Spleen (tissue), 11 donors: ENCODE measurements at regions not wholly inside any gene's neighbourhood (a gene's known extent, or its start where the extent isn't known, plus 50 kb on each side); places are given as distances from the start of the nearest gene placed in this dataset.

Source experiments
- DNase-seq: peaks from one replicate; pipeline ENCODE4 v3.0.0-alpha.2; 2020
- H3K27ac ChIP-seq, 8 donors: fragments of 200-600 bp; sonication (generic) in 7 of 8; 1 replicate in 4 of 8; 2 replicates in 4 of 8; pipeline versions ENCODE4 v1.5.0 to v1.8.0; 2016 to 2021; ENCODE audit warnings: inconsistent platforms in 4 of 8, mild to moderate bottlenecking in 4 of 8, moderate library complexity in 1 of 8
- H3K27me3 ChIP-seq, 7 donors: fragments of 200-600 bp; sonication (generic) in 6 of 7; replicated peaks in 1 of 7; 1 replicate in 4 of 7; 2 replicates in 3 of 7; pipeline versions ENCODE4 v1.5.0 to v1.8.0; 2016 to 2021; ENCODE audit warnings: inconsistent platforms in 3 of 7, mild to moderate bottlenecking in 1 of 7
- H3K36me3 ChIP-seq, 6 donors: fragments of 200-600 bp; sonication (generic) in 5 of 6; 1 replicate in 4 of 6; 2 replicates in 2 of 6; pipeline versions ENCODE4 v1.5.0 to v1.8.0; 2016 to 2021; ENCODE audit warnings: inconsistent platforms in 2 of 6
- H3K4me1 ChIP-seq, 6 donors: fragments of 200-600 bp; sonication (generic) in 5 of 6; 1 replicate in 3 of 6; 2 replicates in 3 of 6; pipeline versions ENCODE4 v1.5.0 to v1.8.0; 2016 to 2021; ENCODE audit warnings: inconsistent platforms in 3 of 6
- H3K4me3 ChIP-seq, 8 donors: fragments of 200-600 bp; sonication (generic) in 7 of 8; 1 replicate in 4 of 8; 2 replicates in 4 of 8; pipeline versions ENCODE4 v1.5.0 to v1.8.0; 2016 to 2021; ENCODE audit warnings: inconsistent platforms in 4 of 8, mild to moderate bottlenecking in 4 of 8, moderate library complexity in 2 of 8
- H3K9me3 ChIP-seq, 8 donors: fragments of 200-600 bp; sonication (generic) in 7 of 8; 1 replicate in 4 of 8; 2 replicates in 4 of 8; pipeline versions ENCODE4 v1.5.0 to v1.8.0; 2016 to 2021; ENCODE audit warnings: inconsistent platforms in 4 of 8
- CTCF ChIP-seq, 11 experiments: fragments of 200-600 bp in 7 of 11; fragments of 450-650 bp in 4 of 11; sonication (generic) in 4 of 11; IDR thresholded peaks in 8 of 11; conservative IDR thresholded peaks in 3 of 11; 1 replicate in 7 of 11; 2 replicates in 4 of 11; pipeline versions ENCODE4 v1.4.0 to v1.8.0; 2016 to 2021; ENCODE audit warnings: antibody characterized with exemption in 11 of 11, inconsistent platforms in 4 of 11, mild to moderate bottlenecking in 1 of 11
- POLR2A ChIP-seq, 3 donors: fragments of 450-650 bp; IDR thresholded peaks; one replicate each; pipeline ENCODE4 v1.5.1; 2017; ENCODE audit warnings: antibody characterized with exemption in 3 of 3, mild to moderate bottlenecking in 1 of 3
- POLR2AphosphoS5 ChIP-seq, 3 donors: sonication (generic); formaldehyde crosslinking; IDR thresholded peaks; one replicate each; pipeline ENCODE4 v1.5.1; 2017; ENCODE audit warnings: antibody characterized with exemption in 3 of 3
- WGBS, 5 donors: extraction: QIAGEN DNeasy Blood & Tissue Kit in 3 of 5; methylation state at CpG; one replicate each; pipeline versions ENCODE4 v1.1.5 to v1.1.7; 2013 to 2018; 5-methylcytosine and 5-hydroxymethylcytosine counted together
- intact Hi-C: fragments of 100-400 bp; cut with DNase I; formaldehyde crosslinking; loops from one replicate; pipeline ENCODE4 v1.15.0; 2023; ENCODE audit warnings: low total_unique reads
- donor health status: healthy with polysubstance abuse.
- donor health status: DM: no; HTN: no; CAD: no; lungs with moderate emphysema.
- donor health status: DM: no; HTN: no; CAD: no.
- donor health status: Bipolar disorder and iron deficiency.
- donor health status: healthy.
- donor health status: DM: no; HTN: no; CAD: no.
- donor health status: DM: yes; HTN: yes; CAD: no.

- H3K9me3 ChIP-seq = no peaks in the 10 kb centered on the region
- no peak for DNase-seq
- no peak overlapping the region for H3K4me3 ChIP-seq
- no peak for TF ChIP-seq POLR2AphosphoS5 (IDR thresholded peaks at IDR 0.05)
- TF ChIP-seq CTCF (IDR thresholded peaks at IDR 0.05 in 8 of 11, conservative IDR thresholded peaks at IDR 0.05 in 3 of 11) = no peak
- no peak for TF ChIP-seq POLR2A (IDR thresholded peaks at IDR 0.05)
- WGBS, 5 donors = 71 to 87% (median 74%) methylated on average over 3 of the region's 3 CpGs
- no peaks in the 10 kb centered on the region for H3K36me3 ChIP-seq
- H3K4me1 ChIP-seq = no peaks in the 10 kb centered on the region
- intact Hi-C loops = no loop called here
- no peaks in the 10 kb centered on the region for H3K27me3 ChIP-seq
- no peak overlapping the region for H3K27ac ChIP-seq
These were observed 377.8 kb upstream of the DACH1 start for GRCh38 chr13:72244788-72245187.

DNA sequence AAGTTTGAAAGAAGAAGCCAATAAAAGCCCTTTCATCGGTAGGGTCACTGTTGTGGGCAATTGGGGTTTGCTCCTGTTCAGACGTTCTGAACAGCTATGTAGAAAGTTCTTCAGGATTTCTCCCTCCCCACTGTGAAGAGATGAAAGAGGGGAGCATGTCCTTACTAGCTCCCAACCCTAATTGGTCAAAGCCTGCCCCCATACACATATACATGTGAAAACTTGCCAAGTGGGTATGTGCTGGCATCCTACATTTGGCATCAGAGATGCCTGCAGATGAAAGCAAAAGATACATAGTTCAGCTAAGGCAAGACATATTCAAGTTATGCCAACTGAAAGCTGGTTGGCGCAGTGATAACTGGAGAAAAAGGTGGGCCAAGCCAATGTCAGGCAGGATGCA is 363.1 kb upstream of the DACH1 start:
- no peaks in the 10 kb centered on the region for H3K4me1 ChIP-seq
- H3K27ac ChIP-seq = no peak overlapping the region
- H3K4me3 ChIP-seq = no peak overlapping the region
- TF ChIP-seq POLR2AphosphoS5 (IDR thresholded peaks at IDR 0.05) (no peak), POLR2A (IDR thresholded peaks at IDR 0.05) (no peak), CTCF (IDR thresholded peaks at IDR 0.05 in 8 of 11, conservative IDR thresholded peaks at IDR 0.05 in 3 of 11) (no peak)
- H3K9me3 ChIP-seq = peaks cover 0 to 6% (median 0%) of the 10 kb centered on the region in 8 donors
- WGBS, 5 donors = 77 to 92% (median 79%) methylated on average over 3 of the region's 3 CpGs
- intact Hi-C loops = no loop called here
- no peak for DNase-seq
- H3K36me3 ChIP-seq = no peaks in the 10 kb centered on the region
- H3K27me3 ChIP-seq = no peaks in the 10 kb centered on the region

DNA sequence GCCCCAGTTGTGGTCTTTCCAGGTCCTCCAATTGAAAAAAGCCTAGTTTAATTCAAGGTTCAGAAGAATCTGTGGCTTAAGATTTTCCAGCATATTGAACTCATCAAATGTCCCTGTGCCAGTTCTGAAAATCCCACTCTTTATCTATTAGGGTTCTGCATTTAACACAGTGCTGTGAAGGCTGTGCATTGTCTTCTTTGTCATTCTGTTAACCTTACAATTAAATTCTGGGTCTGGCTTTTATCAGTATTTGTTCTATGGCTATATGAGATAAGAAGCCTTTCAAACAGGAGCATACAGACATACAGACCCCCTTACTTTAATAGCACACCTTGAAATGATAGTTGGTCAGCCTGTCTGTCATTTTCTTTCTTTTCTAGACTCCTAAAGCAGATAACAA is 362.1 kb upstream of the DACH1 start:
- intact Hi-C loops = no loop called here
- Histone ChIP-seq H3K27me3 (no peaks in the 10 kb centered on the region), H3K4me1 (no peaks in the 10 kb centered on the region), H3K27ac (no peak overlapping the region), H3K4me3 (no peak overlapping the region), H3K36me3 (no peaks in the 10 kb centered on the region), H3K9me3 (peaks cover 0 to 6% (median 0%) of the 10 kb centered on the region in 8 donors)
- TF ChIP-seq POLR2AphosphoS5 (IDR thresholded peaks at IDR 0.05) (no peak), POLR2A (IDR thresholded peaks at IDR 0.05) (no peak), CTCF (IDR thresholded peaks at IDR 0.05 in 8 of 11, conservative IDR thresholded peaks at IDR 0.05 in 3 of 11) (no peak)
- DNase-seq = no peak

DNA sequence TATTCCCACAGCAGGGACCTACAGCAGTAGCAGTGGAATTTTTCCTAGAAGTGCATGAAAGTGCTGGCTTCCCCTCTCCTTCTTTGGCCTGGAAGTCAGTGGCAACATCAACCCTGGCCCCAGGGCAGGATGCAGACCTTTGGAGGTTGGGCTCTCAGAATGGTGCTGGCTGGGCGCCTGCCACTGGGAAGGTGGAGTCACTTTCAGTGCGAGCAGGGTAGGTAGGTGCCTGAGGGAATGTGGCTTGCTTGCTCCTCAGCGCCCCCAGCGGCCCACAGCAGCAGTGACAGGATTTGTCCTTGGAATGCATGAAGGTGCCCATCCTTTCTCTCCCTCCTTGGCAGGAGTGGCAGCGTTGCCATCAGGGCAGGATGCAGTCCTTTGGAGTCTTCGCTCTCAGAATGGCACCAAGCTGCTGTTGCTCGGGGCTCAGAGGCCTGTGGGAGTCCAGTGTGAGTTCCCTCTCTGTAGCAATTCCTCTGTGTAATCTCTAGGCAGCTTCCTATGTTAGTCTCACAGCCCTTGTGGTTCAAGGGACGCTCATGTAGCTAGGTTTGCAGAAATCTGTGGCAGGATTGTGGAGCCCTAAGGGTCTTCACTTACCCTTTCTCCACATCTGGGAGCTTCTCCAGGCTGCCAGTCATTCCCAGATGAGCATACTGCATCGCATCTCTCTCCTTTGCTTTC is 354.4 kb upstream of the DACH1 start:
- Histone ChIP-seq H3K4me1 (no peaks in the 10 kb centered on the region), H3K9me3 (peaks cover 0 to 20% (median 1%) of the 10 kb centered on the region in 8 donors), H3K27ac (no peak overlapping the region), H3K4me3 (no peak overlapping the region), H3K36me3 (no peaks in the 10 kb centered on the region), H3K27me3 (no peaks in the 10 kb centered on the region)
- 61 to 67% (median 65%) methylated on average over 8 to 9 of the region's 9 CpGs for WGBS, 5 donors
- TF ChIP-seq POLR2AphosphoS5 (IDR thresholded peaks at IDR 0.05) (peak in 2 of 3 donors; percentile 24 to 47), CTCF (IDR thresholded peaks at IDR 0.05 in 8 of 11, conservative IDR thresholded peaks at IDR 0.05 in 3 of 11) (peak in 7 of 11 experiments; percentile 13 to 57 (median 33)), POLR2A (IDR thresholded peaks at IDR 0.05) (no peak)
- DNase-seq = peak; percentile 77
- intact Hi-C loops = no loop called here
